ENCODE measurements at regions not wholly inside any gene's neighbourhood (a gene's known extent, or its start where the extent isn't known, plus 50 kb on each side); places are given as distances from the start of the nearest gene placed in this dataset.

DNA sequence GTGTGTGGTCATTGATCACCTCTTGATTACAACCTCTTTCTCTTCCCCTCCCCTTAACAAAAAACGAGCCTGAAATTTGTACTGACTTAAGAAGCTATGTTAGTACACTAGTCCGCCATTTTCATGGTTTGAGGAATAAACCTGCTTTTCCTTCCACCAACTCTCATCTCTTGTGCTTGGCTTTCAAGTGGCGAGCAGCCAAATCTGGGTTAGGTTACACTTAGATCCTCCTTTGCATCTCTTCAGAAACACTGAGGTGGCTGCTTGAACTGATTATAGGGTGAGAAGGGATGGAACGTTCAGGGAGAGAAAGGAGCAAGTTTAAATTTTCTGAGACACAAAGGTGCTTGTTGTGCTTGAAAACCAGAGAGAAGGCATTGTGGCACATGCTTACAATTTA lies 2171.4 kb downstream of the LRRC4C start:
- DNase-seq, result no peak

DNA sequence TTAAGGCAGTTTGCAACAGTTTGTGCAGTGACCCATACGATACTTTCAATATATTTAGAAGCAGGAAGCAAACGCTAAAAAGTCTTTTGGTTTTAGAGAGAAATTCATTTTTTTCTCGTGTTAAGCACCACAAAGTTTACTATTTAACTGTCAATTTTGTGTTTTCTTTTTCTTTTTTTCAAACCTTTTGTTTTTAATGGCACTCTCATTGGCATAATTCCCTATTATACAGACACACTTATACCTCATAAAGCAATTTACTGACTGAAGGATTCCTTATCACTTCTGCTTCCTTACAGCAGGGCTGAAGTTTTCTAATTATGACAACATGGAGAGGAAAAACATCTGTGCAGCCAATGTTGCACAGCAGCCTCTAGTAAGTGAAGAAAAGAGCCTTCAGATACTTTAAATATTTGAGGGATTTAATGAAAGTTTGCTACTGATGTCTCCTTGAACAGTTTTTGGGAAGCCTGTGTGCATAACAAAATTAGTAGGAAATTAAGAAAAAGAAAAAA lies 2191.2 kb downstream of the LRRC4C start:
- DNase-seq, result no peak

DNA sequence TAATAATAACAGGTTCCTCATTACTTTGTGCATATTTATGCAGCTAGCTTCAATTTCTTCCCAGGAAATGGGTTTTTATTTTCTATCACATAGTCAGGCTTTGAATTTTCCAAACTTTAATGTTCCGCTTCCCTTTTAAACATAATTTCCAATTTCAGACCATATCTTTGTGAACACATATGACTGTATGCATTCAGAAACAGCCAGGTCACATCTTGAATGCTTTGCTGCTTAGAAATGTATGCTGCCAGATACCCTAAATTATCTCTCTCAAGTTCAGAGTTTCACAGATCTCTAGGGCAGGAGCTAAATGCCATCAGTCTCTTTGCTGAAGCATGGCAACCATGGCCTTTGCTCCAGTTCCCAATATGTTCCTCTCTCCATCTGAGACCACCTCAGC lies 2203.8 kb downstream of the LRRC4C start:
- DNase-seq, result no peak

DNA sequence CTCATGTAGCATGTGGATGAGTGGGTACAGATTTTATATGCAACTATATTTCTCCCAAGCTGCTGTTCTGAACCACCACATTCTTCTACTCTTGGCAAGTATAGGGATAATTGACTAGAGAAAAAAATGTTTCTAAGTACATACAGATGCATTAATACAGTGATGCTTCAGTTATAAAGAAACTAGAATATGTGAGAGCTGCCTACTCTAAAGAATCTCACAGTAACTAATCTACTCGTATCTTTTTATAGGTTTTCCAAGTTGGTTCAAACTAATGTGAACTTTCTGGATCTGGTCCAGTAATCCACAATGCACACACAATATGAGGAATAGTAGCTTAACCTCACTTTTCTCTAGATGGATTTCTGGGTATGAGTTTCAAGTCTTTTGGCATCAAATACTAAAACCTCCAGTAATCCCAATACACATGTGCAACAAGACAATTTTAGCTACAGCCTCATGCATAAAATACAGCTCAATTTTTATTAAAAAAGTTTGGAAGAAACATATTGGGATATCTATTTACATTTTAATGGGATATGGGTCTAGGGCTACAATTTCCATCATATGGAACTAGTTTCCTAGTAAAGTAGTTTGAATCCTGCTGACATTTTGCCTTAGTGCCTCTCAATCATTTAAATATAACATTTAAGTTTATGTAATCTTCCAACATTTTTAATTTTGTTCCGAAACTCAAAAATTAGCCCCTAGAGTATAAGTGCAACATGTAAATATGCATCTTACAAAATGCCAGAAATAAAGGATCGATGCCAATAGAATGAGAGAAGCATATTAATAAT lies 2209.7 kb downstream of the LRRC4C start:
- DNase-seq, result no peak

- no peak for DNase-seq
These were observed 2211.8 kb downstream of the LRRC4C start for GRCh38 chr11:39247570-39248137.

DNA sequence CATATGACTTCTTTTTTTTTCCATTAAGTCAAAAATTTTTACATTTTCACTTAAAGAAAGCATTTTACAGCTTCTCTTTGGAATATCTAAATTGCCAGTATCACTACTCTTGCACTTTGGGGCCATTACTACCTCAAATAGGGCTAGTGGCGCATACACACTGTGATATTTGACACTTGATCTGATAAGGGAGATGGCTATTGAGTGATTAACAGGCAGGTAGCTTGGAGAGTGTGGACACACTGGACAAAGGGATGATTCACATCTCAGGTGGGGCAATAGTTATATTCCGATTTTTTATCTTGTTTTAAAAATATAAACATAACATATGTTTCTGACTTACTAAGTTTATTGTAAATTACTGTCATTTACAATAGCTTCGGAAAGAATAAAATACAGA lies 2219.9 kb downstream of the LRRC4C start:
- DNase-seq, result no peak

DNA sequence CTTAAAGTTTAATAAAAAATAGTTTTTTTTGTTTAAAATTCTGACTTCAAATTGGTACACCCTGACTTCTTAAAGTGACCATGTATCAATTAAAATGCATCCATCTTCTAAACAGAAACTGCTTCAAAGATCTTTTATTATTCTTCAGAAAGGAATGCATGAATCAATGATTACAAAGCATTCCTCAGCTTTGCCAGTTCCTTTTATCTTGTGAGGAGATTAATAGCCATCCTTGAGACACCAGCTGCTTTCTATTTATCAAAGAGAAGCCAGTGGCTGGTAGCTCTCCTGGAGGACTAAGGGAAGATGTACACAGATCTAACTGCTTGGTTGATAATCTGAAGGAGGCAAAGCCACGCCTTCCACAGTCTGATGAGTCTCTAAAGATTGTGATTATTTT lies 2222.5 kb downstream of the LRRC4C start:
- DNase-seq, result no peak

GRCh38 chr11:39221550-39222138 lies 2237.8 kb downstream of the LRRC4C start:
- DNase-seq, result no peak

DNA sequence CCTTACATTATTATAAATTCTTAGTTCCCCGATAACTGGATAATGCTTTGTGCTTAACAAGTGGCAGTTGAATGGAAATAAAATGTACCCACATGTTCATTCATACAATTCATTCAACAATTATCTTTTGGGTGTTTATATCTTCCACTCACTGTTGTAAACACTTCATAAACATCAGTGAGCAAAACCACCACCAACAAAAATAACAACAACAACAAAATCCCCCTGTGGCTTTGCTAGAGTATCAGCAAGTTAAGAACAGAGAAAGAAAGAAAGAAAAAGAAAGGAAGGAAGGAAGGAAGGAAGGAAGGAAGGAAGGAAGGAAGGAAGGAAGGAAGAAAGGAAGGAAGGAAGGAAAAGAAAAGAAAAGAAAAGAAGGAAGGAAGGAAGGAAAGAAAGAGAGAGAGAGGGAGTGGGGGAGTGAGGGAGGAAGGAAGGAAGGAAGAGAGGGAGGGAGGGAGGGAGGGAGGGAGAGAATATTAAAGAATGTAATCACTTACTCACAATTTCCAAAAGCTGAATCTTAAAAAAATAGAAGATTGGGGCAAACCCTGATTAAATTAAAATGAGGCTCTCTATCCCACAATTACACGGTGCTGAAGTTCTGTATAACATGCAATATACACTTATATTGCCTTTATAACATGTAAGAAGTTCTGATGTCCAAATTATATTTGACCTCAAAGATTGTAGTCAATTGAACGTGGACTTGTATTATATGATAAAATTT lies 2238.8 kb downstream of the LRRC4C start:
- DNase-seq, result no peak

DNA sequence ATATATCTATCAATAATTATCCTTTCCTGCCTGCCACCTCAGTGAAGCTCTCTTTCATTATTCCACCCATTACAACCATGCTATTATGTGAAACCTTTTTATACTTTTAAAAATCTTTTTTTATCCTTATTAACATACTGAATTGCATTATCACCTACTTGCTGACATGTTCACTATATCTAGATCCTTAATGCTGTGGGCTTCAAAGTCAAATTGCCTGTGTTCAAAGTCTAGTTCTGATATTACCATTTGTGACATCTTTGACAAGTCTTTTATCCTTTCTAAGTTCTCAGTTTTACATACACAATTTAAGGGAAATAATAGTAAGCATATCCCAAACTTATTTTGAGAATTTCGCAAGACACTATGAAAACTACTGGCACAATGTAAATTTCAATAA lies 2239.4 kb downstream of the LRRC4C start:
- DNase-seq, result no peak

GRCh38 chr11:39209981-39210380 lies 2249.5 kb downstream of the LRRC4C start:
- no peak for DNase-seq

- DNase-seq, result no peak
These were observed 2254.0 kb downstream of the LRRC4C start for GRCh38 chr11:39205236-39205995.

DNA sequence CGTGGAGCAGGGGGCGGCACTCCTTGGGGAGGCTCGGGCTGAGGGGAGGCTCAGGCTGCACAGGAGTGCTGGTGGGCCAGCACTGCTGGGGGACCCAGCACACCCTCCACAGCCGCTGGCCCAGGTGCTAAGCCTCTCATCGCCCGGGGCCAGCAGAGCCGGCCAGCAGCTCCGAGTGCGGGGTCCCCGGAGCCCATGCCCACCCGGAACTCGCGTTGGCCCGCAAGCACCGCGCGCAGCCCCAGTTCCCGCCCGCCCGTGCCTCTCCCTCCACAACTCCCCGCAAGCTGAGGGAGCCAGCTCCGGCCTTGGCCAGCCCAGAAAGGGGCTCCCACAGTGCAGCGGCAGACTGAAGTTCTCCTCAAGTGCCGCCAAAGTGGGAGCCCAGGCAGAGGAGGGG lies 2266.8 kb downstream of the LRRC4C start:
- no peak for DNase-seq

- no peak for DNase-seq
These were observed 2268.7 kb downstream of the LRRC4C start for GRCh38 chr11:39190751-39191150.

DNA sequence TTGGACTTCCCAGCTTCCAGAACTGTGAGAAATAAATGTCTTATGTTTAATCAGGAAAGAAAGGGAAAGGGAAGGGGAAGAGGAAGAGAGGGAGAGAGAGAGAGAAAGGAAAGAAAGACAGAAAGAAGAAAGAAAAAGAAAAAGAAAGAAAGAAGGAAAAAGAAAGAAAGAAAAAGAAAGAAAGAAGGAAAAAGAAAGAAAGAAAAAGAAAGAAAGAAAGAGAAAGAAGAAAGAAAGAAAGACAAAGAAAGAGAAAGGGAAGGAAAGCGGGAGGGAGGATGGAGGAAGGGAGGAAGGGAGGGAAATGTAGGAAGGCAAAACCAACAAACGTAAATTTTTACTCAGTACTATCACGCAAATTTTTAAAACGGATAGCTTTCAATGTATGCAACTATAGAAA lies 2281.8 kb downstream of the LRRC4C start:
- no peak for DNase-seq

- DNase-seq, result no peak
These were observed 2284.5 kb downstream of the LRRC4C start for GRCh38 chr11:39174965-39175364.

GRCh38 chr11:39174196-39174595 lies 2285.3 kb downstream of the LRRC4C start:
- DNase-seq, result no peak

DNA sequence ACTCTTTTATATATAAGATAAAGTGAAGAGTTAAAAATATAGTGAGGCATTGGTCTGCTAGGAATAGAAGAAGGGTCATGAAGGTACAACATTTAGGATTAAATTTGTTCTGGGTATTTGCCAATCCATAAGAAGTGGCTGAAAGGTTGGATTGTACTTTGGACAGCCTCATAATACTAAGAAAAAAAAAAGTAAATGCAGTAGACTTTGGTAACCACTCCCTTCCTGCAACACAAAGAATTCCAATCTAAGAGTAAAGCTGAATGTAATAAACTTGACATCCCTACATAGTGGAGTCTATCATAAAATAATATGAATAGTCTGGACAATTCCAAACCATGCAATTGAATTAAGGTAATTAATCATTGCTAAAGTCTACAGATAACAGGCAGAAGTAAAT lies 2294.4 kb downstream of the LRRC4C start:
- no peak for DNase-seq

DNA sequence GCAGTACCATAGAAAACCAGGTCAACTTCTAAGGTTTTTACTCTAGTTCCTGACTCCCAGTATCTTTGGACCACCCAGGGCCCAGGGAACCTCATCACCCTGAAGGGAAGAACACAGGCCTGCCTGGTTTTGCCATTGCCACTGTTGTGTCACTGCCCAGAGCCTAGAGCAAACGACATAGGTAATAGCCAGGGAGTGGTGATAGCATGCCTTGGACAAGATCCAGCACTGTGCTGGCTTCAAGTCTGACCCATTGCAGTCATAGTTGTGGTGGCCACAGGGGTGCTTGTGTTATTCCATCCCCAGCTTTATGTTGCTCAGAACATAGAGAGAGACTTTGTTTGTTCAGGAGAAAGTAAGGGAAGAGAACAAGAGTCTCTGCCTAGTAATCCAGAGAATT lies 2310.2 kb downstream of the LRRC4C start:
- DNase-seq, result no peak

- no peak for DNase-seq
These were observed 2314.1 kb downstream of the LRRC4C start for GRCh38 chr11:39145346-39145745.

GRCh38 chr11:39144351-39145130 lies 2314.9 kb downstream of the LRRC4C start:
- DNase-seq, result no peak

GRCh38 chr11:39139581-39139980 lies 2319.9 kb downstream of the LRRC4C start:
- DNase-seq, result no peak
